Breast epithelium (tissue), 3 donors: ENCODE measurements at regions not wholly inside any gene's neighbourhood (a gene's known extent, or its start where the extent isn't known, plus 50 kb on each side); places are given as distances from the start of the nearest gene placed in this dataset.

ENCODE experiments used
- CTCF ChIP-seq, 3 donors: fragments of 450-650 bp; IDR thresholded peaks; one replicate each; pipeline ENCODE4 v1.5.1; 2016 to 2017; ENCODE audit warnings: antibody characterized with exemption in 3 of 3, mild to moderate bottlenecking in 3 of 3, moderate library complexity in 3 of 3
- POLR2A ChIP-seq: fragments of 450-650 bp; IDR thresholded peaks from one replicate; pipeline ENCODE4 v1.6.1; 2016; ENCODE audit warnings: antibody characterized with exemption, mild to moderate bottlenecking, moderate library complexity
- POLR2AphosphoS5 ChIP-seq, 3 donors: sonication (generic); formaldehyde crosslinking; IDR thresholded peaks; one replicate each; pipeline ENCODE4 v1.6.1; 2017; ENCODE audit warnings: antibody characterized with exemption in 3 of 3

GRCh38 chr4:110959041-110959643 lies 336.3 kb upstream of the PITX2 start:
- no peak for TF ChIP-seq CTCF (IDR thresholded peaks at IDR 0.05)
- TF ChIP-seq POLR2A: no peak
- TF ChIP-seq POLR2AphosphoS5 (IDR thresholded peaks at IDR 0.05): no peak
